ENCODE measurements at regions not wholly inside any gene's neighbourhood (a gene's known extent, or its start where the extent isn't known, plus 50 kb on each side); places are given as distances from the start of the nearest gene placed in this dataset.

DNA sequence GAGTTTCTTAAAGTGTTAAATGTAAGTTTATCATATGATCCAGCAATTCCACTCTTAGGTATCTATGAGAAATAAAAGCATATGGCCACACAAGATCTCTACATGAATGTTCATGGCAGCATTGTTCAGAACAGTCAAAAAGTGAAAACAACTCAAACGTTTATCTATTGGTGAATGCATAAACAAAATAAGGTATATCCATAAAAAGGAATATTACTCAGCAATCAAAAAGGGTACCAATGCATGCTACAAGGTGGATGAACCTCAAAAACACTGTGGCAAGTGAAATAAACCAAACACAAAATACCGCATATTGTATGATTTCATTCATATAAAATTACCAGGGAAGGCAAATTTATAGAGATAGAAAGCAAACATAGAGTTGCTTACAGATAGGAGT, 337.6 kb downstream of the PIK3C3 start:
- Histone ChIP-seq H3K14ac (ENCODE audit: insufficient read depth, low read length) (no peak overlapping the region), H2BK20ac (ENCODE audit: low read depth, low read length, poor library complexity, severe bottlenecking) (no peak overlapping the region), H3K4me1 (ENCODE audit: insufficient read depth, low read length) (no peaks in the 10 kb centered on the region), H4K8ac (replicated peaks; ENCODE audit: insufficient read length, low read depth, low read length) (no peak overlapping the region), H3K56ac (ENCODE audit: insufficient read length, low read depth, low read length) (no peak overlapping the region), H2AFZ (ENCODE audit: low read length) (no peak overlapping the region), H4K20me1 (ENCODE audit: control insufficient read depth, insufficient read depth, insufficient read length) (no peaks in the 10 kb centered on the region), H3K9me3 (ENCODE audit: control insufficient read depth, low read depth, low read length) (no peaks in the 10 kb centered on the region), H3K27ac (ENCODE audit: insufficient read length, low read depth, low read length) (no peak overlapping the region), H2BK15ac (ENCODE audit: low read depth, low read length) (no peak overlapping the region), H4K91ac (ENCODE audit: insufficient read length, low read depth, low read length) (no peak overlapping the region), H3K4ac (ENCODE audit: low read depth, low read length) (no peak overlapping the region), H3K27me3 (ENCODE audit: insufficient read depth, low read length) (no peaks in the 10 kb centered on the region), H4K5ac (ENCODE audit: insufficient read length, low read depth, low read length) (no peak overlapping the region), H3K18ac (ENCODE audit: insufficient read length, low read depth, low read length) (no peak overlapping the region), H2BK12ac (ENCODE audit: insufficient read length, low read depth, low read length) (no peak overlapping the region), H3K23me2 (ENCODE audit: insufficient read length, low read depth, low read length, poor library complexity, severe bottlenecking) (no peaks in the 10 kb centered on the region), H3K4me2 (ENCODE audit: insufficient read depth, insufficient read length, low read length) (no peak overlapping the region), H3K23ac (ENCODE audit: insufficient read length, low read depth, low read length) (no peak overlapping the region), H3T11ph (ENCODE audit: low read length) (no peak overlapping the region), H2BK5ac (ENCODE audit: insufficient read length, low read length) (no peak overlapping the region), H3K9ac (ENCODE audit: extremely low read depth, insufficient read length, low read length) (no peak overlapping the region), H3K79me2 (ENCODE audit: insufficient read depth, low read length) (no peaks in the 10 kb centered on the region), H3K79me1 (ENCODE audit: insufficient read depth, low read depth, low read length, poor library complexity, severe bottlenecking) (no peaks in the 10 kb centered on the region), H2AK5ac (ENCODE audit: insufficient read length, low read length) (no peak overlapping the region), H2BK120ac (ENCODE audit: low read depth, low read length, poor library complexity, severe bottlenecking) (no peak overlapping the region)
- no peaks in the 10 kb centered on the region for H3K27me3 Mint-ChIP-seq (ENCODE audit: low read depth)
- H3K4me1 Mint-ChIP-seq = no peaks in the 10 kb centered on the region
- H3K27ac Mint-ChIP-seq = no peak overlapping the region
- TF ChIP-seq, protein P1, sequence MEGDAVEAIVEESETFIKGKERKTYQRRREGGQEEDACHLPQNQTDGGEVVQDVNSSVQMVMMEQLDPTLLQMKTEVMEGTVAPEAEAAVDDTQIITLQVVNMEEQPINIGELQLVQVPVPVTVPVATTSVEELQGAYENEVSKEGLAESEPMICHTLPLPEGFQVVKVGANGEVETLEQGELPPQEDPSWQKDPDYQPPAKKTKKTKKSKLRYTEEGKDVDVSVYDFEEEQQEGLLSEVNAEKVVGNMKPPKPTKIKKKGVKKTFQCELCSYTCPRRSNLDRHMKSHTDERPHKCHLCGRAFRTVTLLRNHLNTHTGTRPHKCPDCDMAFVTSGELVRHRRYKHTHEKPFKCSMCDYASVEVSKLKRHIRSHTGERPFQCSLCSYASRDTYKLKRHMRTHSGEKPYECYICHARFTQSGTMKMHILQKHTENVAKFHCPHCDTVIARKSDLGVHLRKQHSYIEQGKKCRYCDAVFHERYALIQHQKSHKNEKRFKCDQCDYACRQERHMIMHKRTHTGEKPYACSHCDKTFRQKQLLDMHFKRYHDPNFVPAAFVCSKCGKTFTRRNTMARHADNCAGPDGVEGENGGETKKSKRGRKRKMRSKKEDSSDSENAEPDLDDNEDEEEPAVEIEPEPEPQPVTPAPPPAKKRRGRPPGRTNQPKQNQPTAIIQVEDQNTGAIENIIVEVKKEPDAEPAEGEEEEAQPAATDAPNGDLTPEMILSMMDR (conservative IDR thresholded peaks at IDR 0.05) = no peak
- H3K4me3 Mint-ChIP-seq = no peak overlapping the region
- no peaks in the 10 kb centered on the region for H3K9me3 Mint-ChIP-seq
- no peak for DNase-seq
- no CpG with 5 or more reads among the region's 2 CpGs for WGBS (ENCODE audit: extremely low coverage, insufficient read length, low lambda C conversion rate)
- peaks cover 0 to 3% (median 0%) of the 10 kb centered on the region in 3 experiments; a peak in 1 of 7 replicates for H3K36me3 Mint-ChIP-seq (ENCODE audit: insufficient read depth in 1 of 3, low read depth in 3 of 3)
